Left lobe of liver (tissue), 2 donors: ENCODE measurements at regions not wholly inside any gene's neighbourhood (a gene's known extent, or its start where the extent isn't known, plus 50 kb on each side); places are given as distances from the start of the nearest gene placed in this dataset.
"Not testable (repeated sequence)": the region's sequence is repeated elsewhere in the genome, so short reads cannot be mapped to it uniquely, and the experiment has no call there.

Experiments used
- ATAC-seq: fragments of 200-7000 bp; cut with Tn5 transposase; one replicate; pipeline ENCODE4 v1.9.1; 2020; ENCODE audit warnings: mild to moderate bottlenecking, moderate library complexity
- DNase-seq: peaks from one replicate; pipeline ENCODE4 v3.0.0-alpha.2; 2020; ENCODE audit warnings: low spot score
- donor health status: DM: no; HTN: no; CAD: no; lungs with moderate emphysema.
- donor health status: DM: no; HTN: yes; CAD: no.

GRCh38 chr22:21150863-21151262 lies 105.1 kb downstream of the LRRC74B start:
- not testable (repeated sequence) for DNase-seq, ATAC-seq

- not testable (repeated sequence) for DNase-seq, ATAC-seq
Observed at GRCh38 chr22:21187841-21188240, 142.1 kb downstream of the LRRC74B start.

- ATAC-seq, DNase-seq: not testable (repeated sequence)
Observed at GRCh38 chr22:21212054-21212453, 166.3 kb downstream of the LRRC74B start.

GRCh38 chr22:21215973-21216731 lies 167.4 kb upstream of the RIMBP3B start:
- DNase-seq, ATAC-seq: not testable (repeated sequence)

- not testable (repeated sequence) for ATAC-seq, DNase-seq
Observed at GRCh38 chr22:21224900-21225299, 158.7 kb upstream of the RIMBP3B start.

GRCh38 chr22:21226901-21227693 lies 156.5 kb upstream of the RIMBP3B start:
- not testable (repeated sequence) for DNase-seq, ATAC-seq

- ATAC-seq, DNase-seq: not testable (repeated sequence)
Observed at GRCh38 chr22:21251435-21251834, 132.1 kb upstream of the RIMBP3B start.

GRCh38 chr22:21282646-21283045 lies 100.9 kb upstream of the RIMBP3B start:
- ATAC-seq = not testable (repeated sequence)
- peak; percentile 38 for DNase-seq

GRCh38 chr22:21293702-21294101 lies 89.8 kb upstream of the RIMBP3B start:
- not testable (repeated sequence) for ATAC-seq, DNase-seq

- DNase-seq, ATAC-seq: not testable (repeated sequence)
Observed at GRCh38 chr22:21327629-21328028, 55.9 kb upstream of the RIMBP3B start.
